ENCODE measurements at regions not wholly inside any gene's neighbourhood (a gene's known extent, or its start where the extent isn't known, plus 50 kb on each side); places are given as distances from the start of the nearest gene placed in this dataset.
"Not testable (repeated sequence)": the region's sequence is repeated elsewhere in the genome, so short reads cannot be mapped to it uniquely, and the experiment has no call there.

DNA sequence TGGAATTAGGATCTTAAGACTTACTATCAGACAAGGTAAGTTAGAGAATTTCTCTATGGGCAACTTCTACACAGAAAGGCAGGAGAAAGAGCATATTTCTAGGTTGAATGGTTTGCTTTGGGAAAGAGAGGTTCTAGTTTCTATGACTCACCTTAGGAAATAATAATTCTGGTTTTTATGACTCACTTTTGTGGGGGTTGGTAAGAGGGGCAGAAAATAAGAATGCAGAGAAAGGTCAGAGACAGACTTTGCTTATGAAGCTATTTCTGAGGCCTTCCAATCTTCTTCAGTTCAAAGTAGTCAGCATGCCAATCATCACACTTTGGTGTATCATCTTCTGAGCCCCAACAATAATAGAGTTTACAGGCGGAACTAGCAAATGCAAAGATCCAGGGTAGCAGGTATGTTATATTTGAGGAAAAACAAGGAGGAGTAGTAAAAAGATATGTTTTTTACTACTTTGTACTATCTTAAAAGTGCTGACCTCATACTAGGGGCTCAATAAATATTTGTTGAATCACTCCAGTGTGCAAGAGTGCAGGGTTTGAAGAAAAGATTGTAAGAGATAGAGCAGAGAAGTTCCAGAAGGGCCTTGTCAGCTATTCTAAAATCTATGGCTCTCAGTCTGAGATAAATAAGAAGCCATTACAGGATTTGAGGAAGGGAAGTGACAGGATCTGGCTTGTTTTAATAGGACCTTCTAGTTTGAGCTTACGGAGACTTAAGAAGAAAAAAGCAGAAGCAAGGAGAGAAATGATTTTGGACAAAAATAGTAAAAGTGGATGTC, 56.7 kb upstream of the LRFN5 start:
- FAIRE-seq = no peak

DNA sequence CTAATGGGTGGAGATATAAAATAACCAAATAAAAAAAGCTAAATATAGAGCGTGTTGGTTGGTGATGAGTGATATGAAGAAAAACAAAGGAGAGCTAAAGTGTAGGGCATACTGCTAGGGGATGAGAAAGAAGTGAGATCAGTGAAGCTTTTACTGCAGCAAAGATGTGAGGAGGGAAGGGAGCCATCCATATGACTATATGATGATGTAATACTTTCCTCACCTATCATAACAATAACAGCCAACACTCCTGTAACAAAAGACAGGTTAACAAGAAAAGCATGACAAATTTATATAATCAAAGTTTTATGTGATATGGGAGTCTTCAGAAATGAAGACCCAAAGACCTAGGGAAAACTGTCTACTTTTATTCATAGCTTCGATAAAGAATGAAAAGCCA, 57.4 kb upstream of the LRFN5 start:
- no peak for FAIRE-seq

DNA sequence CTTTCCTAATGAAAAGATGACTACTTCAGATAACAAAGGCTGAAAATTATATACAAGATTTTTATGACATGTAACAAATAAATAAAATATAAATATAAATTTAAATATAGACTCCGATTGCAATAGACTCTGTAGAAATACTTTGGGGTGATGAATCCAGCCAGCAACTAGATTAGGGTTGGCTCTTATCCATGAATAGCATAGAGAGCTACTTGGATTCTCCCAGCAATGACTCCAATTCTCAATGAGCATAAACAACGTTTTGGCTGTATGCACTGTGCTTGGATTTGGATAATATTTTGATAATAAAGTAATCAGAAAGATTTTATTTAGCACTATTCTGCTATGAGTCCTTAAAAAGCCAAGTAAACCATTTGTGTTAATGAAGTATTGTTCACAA, 58.0 kb upstream of the LRFN5 start:
- no peak for FAIRE-seq

DNA sequence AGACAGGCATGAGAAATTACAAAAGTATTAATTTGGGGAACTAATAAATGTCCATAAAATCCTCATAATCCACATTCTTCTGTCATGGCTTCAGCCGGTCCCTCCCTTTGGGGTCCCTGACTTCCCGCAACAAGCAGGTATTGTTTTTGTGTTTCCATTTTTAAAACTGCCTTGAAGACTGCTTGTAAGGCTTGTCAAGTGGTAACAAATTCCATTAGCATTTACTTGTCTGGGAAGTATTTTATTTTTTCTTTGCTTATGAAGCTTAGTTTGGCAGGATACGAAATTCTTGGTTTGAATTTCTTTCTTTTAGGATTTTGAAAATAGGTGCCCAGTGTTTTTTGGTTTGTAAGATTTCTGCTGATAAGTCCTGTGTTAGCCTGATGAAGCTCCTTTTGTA, 65.3 kb upstream of the LRFN5 start:
- no peak for FAIRE-seq

DNA sequence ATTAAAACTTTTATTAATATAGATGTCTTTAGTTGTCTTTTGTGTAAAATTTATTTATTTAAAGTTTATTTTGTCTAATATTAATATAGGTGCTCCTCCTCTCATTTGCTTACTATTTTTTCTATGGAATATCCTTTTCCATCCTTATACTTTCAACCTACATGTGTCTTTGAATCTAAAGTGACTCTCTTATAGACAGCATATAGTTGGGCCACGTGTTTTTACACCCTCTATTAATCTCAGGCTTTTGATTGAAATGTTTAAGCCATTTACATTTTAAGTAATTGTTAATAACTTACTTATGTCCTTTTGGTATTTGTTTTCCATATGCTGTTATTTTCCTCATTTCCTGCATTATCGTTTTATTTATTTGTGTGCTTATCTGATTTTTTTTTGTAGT, 74.4 kb upstream of the LRFN5 start:
- no peak for FAIRE-seq

DNA sequence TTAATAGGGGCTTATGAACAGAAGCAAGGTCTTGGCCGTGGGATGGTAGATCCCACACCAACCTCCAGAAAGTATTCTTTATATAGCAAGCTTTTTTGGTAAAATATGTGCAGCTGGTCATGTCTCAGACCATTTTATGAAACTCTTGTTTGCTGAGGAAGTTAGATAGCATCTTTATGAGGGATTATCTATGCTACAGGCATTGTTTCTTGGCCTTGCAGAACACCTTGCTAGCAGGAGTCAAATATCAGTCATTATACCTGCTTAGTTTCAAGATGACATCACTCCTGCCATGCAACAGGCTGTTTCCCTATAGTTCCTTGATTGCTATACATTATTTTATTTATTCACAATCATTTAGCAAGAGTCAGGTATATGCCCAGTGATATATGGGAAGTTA, 84.8 kb upstream of the LRFN5 start:
- FAIRE-seq = no peak

DNA sequence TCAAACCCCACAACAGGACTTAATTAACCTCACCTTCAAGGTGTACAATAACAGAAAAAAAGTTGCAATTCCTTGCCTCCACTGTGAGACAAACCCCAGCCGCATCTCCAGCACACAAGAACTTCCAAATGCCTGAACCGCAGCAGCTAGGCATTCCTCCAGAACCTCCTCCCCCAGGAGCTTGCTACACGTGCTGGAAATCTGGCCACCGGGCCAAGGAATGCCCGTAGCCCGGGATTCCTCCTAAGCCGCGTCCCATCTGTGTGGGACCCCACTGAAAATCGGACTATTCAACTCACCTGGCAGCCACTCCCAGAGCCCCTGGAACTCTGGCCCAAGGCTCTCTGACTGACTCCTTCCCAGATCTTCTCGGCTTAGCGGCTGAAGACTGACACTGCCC, 88.6 kb upstream of the LRFN5 start:
- FAIRE-seq = not testable (repeated sequence)

DNA sequence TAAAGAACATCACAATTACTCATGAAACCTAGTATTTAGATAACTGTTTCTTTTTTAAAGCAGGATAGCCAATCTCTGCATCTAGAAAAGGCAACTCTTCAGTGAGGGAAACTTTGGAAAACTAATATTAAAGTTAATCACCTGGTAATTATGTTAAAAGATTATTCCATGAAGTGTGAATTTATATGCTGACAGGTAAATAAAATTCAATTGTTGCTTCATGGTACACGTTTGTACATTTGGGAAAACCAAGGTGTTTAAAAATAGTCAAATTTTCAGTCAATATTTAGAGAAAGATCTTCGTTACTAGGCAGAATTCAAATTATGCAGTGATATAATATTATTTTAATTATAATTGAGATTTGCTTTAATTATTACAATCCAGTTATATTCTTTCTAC, 100.1 kb upstream of the LRFN5 start:
- no peak for FAIRE-seq

DNA sequence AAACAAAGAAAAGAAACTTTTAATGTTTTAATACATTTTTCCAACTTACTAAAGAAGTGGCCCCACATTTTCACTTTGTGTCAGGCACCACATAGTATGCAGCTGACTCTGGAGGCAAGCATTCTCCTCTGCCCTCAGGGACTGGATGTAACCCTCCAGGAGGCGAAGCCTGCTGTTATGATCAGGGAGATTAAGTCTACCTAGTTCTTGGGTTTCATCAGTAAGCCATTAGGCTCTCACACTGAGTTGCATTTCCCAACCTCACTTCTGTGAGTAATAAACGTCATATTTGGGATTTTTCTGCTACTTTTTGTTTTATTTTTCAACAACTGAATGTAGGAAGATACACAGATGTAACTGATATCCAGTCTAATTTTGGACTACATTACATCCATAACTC, 101.2 kb upstream of the LRFN5 start:
- FAIRE-seq = no peak

DNA sequence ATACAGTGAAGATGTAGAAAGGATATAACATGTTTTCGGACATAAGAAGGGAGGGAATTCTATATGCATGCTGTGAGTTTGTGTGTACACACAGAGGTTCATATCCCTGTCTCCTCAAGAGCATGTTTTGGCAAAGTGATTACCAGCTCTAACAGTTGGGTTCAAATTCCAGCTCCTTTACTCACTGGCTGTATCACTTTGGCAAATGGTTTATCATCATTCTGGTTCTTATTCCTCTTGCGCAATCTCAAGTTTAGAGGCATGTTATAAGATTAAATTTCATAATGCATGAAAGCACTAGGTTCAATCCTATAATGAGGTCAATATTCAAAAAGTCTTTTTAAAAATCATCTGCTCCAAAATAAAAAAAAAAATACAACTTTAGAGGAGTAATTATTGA, 107.7 kb upstream of the LRFN5 start:
- no peak for FAIRE-seq

DNA sequence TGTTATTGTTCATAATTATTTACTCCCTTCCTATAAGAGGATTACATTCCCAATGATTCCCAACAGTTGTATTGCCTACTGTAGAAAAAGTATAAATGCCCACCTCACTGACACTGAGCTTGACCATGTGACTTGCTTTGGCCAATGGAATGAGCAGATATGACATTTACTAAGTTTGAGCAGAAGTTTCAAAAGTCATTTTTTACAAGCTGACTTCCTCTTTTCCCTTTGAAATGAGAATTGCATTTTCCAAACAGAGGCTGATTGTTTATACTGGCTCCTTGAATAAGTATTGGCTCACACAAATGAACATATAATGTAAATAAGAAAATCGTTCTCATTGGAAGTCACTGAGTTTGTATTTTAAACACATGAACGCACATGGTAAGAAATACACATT, 116.4 kb upstream of the LRFN5 start:
- FAIRE-seq = no peak

DNA sequence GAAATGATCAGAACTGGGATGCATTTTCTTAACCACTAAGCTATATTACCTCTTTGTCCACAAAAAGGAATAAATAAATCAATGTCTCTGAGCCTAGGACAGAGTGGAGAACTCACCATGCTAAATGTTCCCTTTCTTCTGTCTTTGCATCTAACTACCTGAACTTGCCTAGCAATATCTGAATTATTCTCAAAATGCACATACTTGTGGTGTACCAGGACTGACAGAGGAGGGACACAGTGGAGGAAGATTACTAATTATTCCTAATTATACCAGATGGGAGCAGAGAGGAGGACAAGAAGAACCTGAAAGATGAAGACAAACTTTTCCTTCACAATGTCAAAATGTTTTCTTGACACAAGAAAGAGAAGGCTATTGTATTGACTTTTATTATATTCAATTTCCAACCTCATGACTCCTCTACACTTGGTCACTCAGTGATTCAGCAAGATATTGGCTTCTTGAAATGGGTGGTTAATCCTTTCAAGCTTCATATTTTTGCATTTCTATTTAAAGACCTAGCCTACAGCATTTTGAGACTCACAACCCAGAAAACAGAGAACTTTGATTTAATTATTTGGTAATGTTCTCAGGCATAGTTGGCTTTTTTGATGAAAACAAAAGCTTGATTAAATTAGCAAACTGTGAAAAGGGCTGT, 117.2 kb upstream of the LRFN5 start:
- FAIRE-seq = no peak

DNA sequence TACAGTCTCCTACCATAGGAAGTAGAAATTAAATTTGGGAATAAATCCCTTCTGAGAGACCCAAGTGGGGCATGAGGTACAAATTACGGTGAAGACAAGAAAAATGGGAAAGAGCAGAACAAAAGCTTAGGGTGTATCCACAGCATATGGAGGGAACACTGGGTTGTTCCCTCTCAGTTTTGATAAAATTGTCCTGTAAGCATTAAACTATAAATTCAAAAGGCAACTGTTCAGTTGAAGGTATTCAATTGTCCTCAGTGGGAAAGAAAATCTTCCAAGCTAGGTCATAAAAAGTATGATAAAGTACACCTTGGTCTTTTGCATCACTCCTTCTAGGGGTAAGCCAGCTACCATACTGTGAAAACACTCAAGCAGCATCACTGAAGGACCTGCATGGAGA, 118.3 kb upstream of the LRFN5 start:
- FAIRE-seq = no peak

DNA sequence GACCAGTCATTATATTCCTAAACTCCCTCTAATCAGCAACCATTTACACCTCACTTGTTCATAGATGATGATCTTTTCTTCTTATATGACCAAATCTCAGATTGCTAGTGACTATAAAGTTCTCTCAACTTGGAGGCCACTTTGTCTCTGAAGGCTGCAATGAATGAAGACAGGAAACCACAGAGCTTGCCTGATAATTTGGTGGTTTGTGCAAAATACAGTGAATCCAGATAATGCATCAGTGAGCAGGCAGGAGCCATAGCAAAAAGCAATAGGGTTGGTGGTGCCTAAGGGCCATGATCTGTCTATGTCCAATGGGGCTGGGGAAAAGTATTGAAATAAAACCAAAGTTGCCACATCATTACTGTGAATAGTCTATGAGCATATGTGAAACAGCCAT, 123.8 kb upstream of the LRFN5 start:
- FAIRE-seq = no peak

DNA sequence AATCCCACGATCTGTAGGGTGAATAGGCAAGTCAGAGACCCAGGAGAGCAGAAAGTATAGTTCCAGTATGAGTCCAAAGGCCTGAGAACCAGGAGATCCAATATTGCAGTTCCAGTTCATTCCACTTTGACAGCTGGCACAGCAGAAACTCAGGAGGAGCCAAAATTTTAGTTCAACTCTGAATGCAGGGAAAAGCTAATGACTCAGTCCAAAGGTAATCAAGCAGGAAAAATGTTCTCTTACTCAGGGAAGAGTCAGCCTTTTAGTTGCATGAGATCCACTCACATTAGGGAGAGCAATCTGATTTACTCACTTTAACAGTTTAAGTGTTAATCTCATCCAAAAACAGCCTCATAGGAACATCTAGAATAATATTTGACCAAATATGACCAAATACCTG, 130.2 kb upstream of the LRFN5 start:
- no peak for FAIRE-seq

DNA sequence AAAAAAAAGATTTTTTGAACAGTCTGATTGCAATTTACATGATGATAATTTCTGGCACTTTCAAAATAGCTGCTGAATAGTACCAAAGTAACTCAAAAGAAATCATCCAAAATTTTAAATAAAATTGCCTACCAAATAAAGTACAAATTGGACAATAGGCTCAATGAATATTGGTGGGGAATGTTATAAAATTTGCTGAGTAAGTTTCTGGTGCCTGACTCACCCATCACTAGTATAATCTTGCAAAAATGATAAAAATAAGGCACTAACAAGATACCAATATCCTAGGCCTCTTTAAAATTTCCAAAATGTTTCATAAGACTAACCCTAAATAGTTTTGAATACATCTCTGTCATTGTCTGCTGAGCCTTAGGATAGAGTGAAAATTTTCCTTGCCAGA, 145.3 kb upstream of the LRFN5 start:
- no peak for FAIRE-seq

DNA sequence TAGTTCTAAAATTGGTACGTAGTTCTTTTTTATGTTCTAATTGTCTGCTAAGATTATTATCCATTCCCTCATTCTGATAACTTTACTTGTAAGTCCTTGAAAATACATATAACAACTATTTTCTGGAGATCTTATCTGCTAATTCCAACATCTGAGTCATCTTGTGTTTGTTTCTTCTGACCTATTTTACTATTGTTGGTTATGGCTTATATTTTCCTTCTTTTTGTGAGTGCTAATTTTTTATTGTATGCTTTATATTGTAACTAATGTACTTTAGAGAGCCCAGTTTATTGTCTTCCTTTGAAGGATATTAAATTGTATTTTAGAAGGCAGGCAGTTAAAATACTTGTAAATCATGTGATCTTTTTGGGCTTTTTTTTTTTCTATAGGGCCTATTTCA, 149.3 kb upstream of the LRFN5 start:
- no peak for FAIRE-seq

DNA sequence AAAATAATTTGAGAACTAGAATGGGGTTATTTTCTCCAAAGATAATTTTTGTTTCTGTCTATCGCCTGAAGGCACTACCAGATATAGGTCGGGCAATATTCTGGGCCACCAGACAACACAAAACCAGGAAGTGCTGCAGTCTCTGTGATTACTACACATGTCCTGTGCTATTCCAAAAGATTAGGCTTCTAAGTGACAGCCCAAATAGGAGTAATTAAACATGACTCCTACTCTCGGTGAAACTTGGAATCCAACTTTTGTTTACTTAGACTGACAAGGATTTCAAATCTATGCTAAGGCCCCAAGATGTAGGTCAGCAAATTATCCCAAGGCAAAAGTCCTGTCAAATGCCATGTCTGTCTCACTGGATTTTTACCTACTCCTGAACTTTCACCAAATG, 157.6 kb upstream of the LRFN5 start:
- FAIRE-seq = no peak

DNA sequence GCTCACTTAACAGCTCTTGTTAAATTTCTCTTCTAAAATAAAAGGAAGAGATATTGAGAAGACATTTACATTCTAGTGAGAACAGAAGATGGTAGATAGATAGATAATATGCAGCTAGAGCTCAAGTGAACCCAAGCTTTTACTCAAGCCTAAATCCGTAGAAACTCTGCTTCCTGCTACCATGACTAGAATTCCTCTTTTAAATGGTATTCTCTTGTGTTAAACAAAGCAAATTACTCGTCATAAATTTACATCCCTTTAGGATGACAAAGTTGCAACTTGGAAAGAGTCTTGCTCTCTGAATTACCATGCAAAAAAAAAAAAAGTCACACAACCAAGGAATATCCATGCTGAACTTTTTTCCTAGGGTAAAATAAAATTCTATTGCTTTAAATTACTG, 160.7 kb upstream of the LRFN5 start:
- FAIRE-seq = no peak

DNA sequence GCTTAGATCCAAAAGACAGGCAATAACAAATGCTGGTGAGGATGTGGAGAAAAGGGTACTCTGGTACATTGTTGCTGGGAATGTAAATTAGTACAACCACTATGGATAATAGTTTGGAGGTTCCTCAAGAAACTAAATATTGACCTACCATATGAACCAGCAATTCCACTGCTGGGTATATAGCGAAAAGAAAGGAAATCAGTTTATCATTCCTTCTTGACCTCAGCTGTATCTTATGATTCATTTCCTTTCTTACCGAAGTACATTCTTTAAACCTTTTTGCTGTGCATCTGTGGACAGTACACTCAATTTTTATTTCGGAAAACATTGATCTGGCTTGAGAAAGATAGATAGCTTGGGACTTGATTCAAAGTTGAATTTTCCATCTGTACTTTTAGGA, 183.2 kb upstream of the LRFN5 start:
- FAIRE-seq = no peak

DNA sequence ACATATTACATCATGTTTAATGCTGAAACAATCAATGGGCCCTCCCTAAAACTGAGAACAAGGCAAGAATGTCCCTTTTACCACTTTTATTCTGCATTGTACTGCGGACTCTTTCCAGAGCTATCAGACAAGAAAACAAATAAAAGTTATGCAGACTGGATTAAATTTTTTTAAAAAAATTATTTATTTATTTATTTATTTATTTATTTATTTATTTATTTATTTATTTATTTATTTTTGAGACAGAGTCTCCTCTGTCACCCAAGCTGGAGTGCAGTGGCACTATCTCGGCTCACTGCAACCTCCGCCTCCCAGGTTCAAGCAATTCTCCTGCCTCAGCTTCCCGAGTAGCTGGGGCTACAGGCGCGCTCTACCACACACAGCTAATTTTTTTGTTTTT, 185.4 kb upstream of the LRFN5 start:
- not testable (repeated sequence) for FAIRE-seq

DNA sequence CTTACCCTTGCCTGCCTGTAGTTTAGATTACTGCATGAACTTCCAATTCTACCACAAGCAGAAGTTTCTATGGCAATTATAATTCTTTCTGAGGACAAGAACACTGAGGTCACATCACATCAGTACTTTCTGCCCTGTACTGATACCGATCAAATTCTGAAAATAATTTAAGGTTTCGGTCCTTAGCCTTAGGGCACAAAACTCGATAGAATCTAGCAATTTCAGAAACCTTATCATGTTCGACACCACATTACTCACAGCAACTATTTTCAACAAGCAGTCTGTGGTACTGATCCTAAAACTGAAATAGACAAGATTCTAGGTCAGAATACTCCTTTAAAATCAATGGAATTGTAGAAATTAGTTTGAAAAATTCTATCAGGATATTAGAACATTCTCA, 187.0 kb upstream of the LRFN5 start:
- no peak for FAIRE-seq

DNA sequence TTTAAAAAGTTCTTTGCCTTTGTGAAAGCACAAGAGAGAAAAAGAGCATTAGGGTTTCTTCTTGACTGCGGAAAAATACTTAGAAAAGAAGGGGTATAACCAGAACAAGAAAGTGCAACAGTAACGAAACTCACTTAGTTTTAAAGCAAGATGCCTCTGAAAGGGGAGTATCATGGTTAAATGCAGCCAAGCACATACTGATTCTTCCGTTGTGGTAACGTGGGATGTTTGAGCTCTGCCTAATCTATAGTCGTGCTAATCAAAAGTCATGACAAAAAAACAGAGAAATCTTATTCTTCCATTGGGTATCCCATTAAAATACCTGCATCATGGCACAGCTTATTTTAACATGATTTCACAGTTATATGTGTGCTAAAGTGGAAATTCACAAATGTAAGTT, 187.8 kb upstream of the LRFN5 start:
- FAIRE-seq = no peak

DNA sequence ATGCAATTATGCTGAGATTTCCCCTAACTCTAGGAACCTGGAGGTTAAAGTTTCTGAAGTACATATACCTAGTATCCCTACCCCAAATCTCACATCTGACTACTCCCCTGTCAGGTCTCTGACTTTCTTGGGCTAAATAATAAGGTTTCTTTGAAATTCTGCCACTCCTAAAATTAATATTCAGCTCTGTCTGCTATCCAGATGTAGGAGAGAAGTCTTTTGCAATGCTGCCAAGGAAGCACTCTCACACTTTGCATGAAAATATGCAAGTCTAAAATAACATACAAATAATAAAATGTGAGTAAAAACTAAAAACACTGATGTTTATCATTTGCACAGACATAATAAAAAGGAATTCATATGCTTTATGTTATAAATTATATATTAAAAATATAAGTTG, 196.9 kb upstream of the LRFN5 start:
- FAIRE-seq = no peak

DNA sequence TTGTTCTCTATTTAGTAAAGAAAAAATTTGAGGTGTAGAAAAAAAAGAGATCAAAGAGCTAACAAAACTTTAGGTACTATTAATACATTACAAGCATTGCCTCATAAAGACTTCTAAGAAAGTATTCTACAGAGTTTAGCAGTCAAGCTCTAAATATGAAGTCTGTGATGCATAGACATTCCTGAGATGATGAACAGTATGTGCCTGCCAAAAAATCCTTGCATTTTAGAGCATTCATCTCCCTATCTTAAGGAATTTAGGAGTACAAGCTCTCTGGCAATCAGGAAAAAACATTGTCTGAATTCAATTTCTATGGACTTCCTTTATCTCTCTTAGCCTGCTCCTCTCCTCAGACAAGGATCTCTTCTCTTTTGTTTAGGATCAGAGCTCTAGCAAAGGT, 202.6 kb upstream of the LRFN5 start:
- FAIRE-seq = no peak

All from colon (tissue), 2 donors.